ENCODE measurements at regions not wholly inside any gene's neighbourhood (a gene's known extent, or its start where the extent isn't known, plus 50 kb on each side); places are given as distances from the start of the nearest gene placed in this dataset.

GRCh38 chr17:36825113-36825512, 112.2 kb upstream of the LHX1 start:
- H3K4me3 ChIP-seq (ENCODE audit: low read depth, low read length): no peak overlapping the region
- TF ChIP-seq CTCF (IDR thresholded peaks at IDR 0.05; ENCODE audit: low read depth, low read length): no peak

GRCh38 chr17:36825521-36825920, 111.8 kb upstream of the LHX1 start:
- TF ChIP-seq CTCF (IDR thresholded peaks at IDR 0.05; ENCODE audit: low read depth, low read length): no peak
- no peak overlapping the region for H3K4me3 ChIP-seq (ENCODE audit: low read depth, low read length)

- H3K4me3 ChIP-seq (ENCODE audit: low read depth, low read length): no peak overlapping the region
- no peak for TF ChIP-seq CTCF (IDR thresholded peaks at IDR 0.05; ENCODE audit: low read depth, low read length)
These were observed 111.3 kb upstream of the LHX1 start for GRCh38 chr17:36825951-36826350.

GRCh38 chr17:36827081-36827480, 110.2 kb upstream of the LHX1 start:
- no peak overlapping the region for H3K4me3 ChIP-seq (ENCODE audit: low read depth, low read length)
- no peak for TF ChIP-seq CTCF (IDR thresholded peaks at IDR 0.05; ENCODE audit: low read depth, low read length)

GRCh38 chr17:36829676-36830075, 107.6 kb upstream of the LHX1 start:
- TF ChIP-seq CTCF (IDR thresholded peaks at IDR 0.05; ENCODE audit: low read depth, low read length): no peak
- H3K4me3 ChIP-seq (ENCODE audit: low read depth, low read length): no peak overlapping the region

GRCh38 chr17:36833279-36833678, 104.0 kb upstream of the LHX1 start:
- no peak overlapping the region for H3K4me3 ChIP-seq (ENCODE audit: low read depth, low read length)
- no peak for TF ChIP-seq CTCF (IDR thresholded peaks at IDR 0.05; ENCODE audit: low read depth, low read length)

- H3K4me3 ChIP-seq (ENCODE audit: low read depth, low read length): no peak overlapping the region
- no peak for TF ChIP-seq CTCF (IDR thresholded peaks at IDR 0.05; ENCODE audit: low read depth, low read length)
These were observed 102.2 kb upstream of the LHX1 start for GRCh38 chr17:36835036-36835435.
